Cardiac fibroblast (primary cell): ENCODE measurements at regions not wholly inside any gene's neighbourhood (a gene's known extent, or its start where the extent isn't known, plus 50 kb on each side); places are given as distances from the start of the nearest gene placed in this dataset.

Experiments used
- DNase-seq, 2 donors: peaks; one replicate each; pipeline versions ENCODE4 v3.0.0 to v3.0.0-alpha.2; 2010; ENCODE audit warnings: low read depth in 2 of 2
- H3K4me3 ChIP-seq, 2 donors: replicated peaks in 1 of 2; 1 replicate in 1 of 2; 2 replicates in 1 of 2; pipeline ENCODE4 v1.5.1; 2011; ENCODE audit warnings: low read depth in 2 of 2, low read length in 2 of 2, mild to moderate bottlenecking in 2 of 2, moderate library complexity in 1 of 2
- TF ChIP-seq, protein P1 (sequence below): IDR thresholded peaks from one replicate; pipeline ENCODE4 v1.5.1; 2011; ENCODE audit warnings: low read depth, mild to moderate bottlenecking, low read length, inconsistent platforms

DNA sequence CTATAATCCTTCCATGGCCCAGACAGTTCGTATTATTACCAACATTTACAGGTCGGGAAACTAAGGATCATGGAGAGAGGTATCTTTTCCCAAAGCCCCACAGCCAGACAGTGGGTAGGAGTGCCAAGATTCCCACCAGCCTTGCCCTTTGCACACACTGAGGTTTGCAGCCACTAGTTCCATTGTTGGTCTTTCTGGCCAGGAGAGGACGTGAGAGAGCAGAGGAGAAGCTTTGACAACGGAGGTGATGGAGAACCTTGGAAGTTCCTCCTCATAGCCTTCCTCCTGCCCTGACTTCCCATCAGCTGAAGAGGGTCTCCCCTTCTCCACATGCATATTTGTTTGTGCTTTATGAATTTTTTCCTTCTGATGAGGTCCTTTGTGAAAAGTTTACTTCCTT lies 50.5 kb upstream of the PLCL2 start:
- H3K4me3 ChIP-seq = no peak overlapping the region
- TF ChIP-seq, protein P1, sequence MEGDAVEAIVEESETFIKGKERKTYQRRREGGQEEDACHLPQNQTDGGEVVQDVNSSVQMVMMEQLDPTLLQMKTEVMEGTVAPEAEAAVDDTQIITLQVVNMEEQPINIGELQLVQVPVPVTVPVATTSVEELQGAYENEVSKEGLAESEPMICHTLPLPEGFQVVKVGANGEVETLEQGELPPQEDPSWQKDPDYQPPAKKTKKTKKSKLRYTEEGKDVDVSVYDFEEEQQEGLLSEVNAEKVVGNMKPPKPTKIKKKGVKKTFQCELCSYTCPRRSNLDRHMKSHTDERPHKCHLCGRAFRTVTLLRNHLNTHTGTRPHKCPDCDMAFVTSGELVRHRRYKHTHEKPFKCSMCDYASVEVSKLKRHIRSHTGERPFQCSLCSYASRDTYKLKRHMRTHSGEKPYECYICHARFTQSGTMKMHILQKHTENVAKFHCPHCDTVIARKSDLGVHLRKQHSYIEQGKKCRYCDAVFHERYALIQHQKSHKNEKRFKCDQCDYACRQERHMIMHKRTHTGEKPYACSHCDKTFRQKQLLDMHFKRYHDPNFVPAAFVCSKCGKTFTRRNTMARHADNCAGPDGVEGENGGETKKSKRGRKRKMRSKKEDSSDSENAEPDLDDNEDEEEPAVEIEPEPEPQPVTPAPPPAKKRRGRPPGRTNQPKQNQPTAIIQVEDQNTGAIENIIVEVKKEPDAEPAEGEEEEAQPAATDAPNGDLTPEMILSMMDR = no peak
- DNase-seq = no peak

DNA sequence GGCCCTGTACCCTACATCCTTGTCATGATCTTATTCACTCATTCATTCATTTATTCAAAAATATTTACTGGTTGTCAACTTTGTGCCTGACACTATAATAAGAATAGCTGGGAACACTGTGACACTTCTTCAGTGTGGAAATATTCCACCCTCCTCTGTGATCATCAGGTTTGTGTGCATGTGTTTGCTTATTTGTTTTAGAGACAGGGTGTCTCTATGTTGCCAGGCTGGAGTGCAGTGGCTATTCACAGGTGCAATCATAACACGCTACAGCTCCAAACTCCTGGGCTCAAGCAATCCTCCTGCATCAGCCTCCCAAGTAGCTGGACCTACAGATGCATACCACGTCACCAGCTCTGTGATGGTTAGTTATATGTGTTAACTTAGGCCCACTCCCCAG lies 50.0 kb upstream of the PLCL2 start:
- TF ChIP-seq, protein P1 = no peak
- no peak for DNase-seq
- no peak overlapping the region for H3K4me3 ChIP-seq
